Fibroblast of villous mesenchyme (primary cell): ENCODE measurements at regions not wholly inside any gene's neighbourhood (a gene's known extent, or its start where the extent isn't known, plus 50 kb on each side); places are given as distances from the start of the nearest gene placed in this dataset.

Experiments used
- DNase-seq: peaks from one replicate; pipeline ENCODE4 v3.0.0-alpha.2; 2010; ENCODE audit warnings: low read depth
- H3K4me3 ChIP-seq: 2 replicates; pipeline ENCODE4 v1.5.1; 2011; ENCODE audit warnings: low read depth, mild to moderate bottlenecking, low read length
- CTCF ChIP-seq: IDR thresholded peaks from 2 replicates; pipeline ENCODE4 v1.5.1; 2012; ENCODE audit warnings: low read depth, mild to moderate bottlenecking, low read length; ENCODE audit not compliant: insufficient read depth

DNA sequence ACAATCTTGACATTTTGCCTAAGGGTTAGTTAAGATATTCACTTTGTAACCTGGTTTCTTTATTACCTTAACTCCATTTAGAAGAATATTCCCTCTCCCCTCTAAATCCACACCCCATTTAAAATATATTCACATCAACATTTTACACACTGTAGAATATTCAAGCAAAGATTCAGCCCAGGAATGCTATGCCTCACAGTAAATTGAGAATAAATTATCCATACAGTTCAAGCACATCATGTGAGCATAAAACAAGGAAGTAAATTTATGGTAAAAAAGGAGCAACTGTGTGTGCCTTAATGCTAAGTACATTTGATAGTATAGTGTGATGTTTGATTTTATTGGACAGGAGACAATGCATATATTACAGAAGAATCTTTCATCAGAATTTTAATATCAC lies 806.6 kb upstream of the KIF2B start:
- H3K4me3 ChIP-seq = no peak overlapping the region
- no peak for DNase-seq
- no peak for TF ChIP-seq CTCF

GRCh38 chr17:53012364-53012763 lies 810.4 kb upstream of the KIF2B start:
- H3K4me3 ChIP-seq = no peak overlapping the region
- no peak for DNase-seq
- TF ChIP-seq CTCF = no peak

DNA sequence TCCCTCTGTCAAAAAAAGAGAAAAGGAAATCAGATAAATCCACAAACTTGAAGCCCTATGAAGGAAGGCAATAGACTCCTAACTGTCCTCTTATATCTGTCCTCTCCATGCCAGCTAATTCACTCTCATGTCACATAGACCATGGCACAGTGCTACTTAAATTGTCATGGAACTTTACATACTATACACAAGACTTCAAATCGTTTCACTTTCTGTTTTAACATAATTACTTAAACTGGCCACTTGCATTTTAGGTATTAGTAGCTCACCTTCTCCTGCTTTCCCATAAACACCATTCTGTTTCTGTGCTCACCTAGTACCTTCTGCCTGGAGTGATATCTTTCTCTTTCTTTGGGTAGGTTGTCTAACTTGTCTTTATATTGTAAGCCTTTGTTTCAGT lies 816.7 kb upstream of the KIF2B start:
- DNase-seq = no peak
- no peak for TF ChIP-seq CTCF
- H3K4me3 ChIP-seq = no peak overlapping the region

- DNase-seq = no peak
- TF ChIP-seq CTCF = no peak
- H3K4me3 ChIP-seq = no peak overlapping the region
Measured at GRCh38 chr17:53004902-53005301, 817.8 kb upstream of the KIF2B start.

- no peak for TF ChIP-seq CTCF
- no peak overlapping the region for H3K4me3 ChIP-seq
- DNase-seq = no peak
Measured at GRCh38 chr17:52995881-52996280, 826.8 kb upstream of the KIF2B start.

GRCh38 chr17:52995147-52995546 lies 827.6 kb upstream of the KIF2B start:
- no peak overlapping the region for H3K4me3 ChIP-seq
- no peak for DNase-seq
- no peak for TF ChIP-seq CTCF

GRCh38 chr17:52986056-52986662 lies 827.6 kb upstream of the CA10 start:
- no peak for DNase-seq
- H3K4me3 ChIP-seq = no peak overlapping the region
- no peak for TF ChIP-seq CTCF
